HepG2 (cell line): ENCODE measurements at regions not wholly inside any gene's neighbourhood (a gene's known extent, or its start where the extent isn't known, plus 50 kb on each side); places are given as distances from the start of the nearest gene placed in this dataset.

Experiments used
- ATAC-seq: fragments of 200-7000 bp; cut with Tn5 transposase; 3 replicates; pipeline ENCODE4 v1.9.1; 2020; ENCODE audit warnings: mild to moderate bottlenecking, moderate library complexity
- BruUV-seq: library from RNA; stranded (reverse); fragments of 400-500 nt; replicated peaks from 2 replicates; lab custom pipeline; 2021; lab: Mats Ljungman, UMichigan
- CTCF ChIA-PET: fragments of 300-600 bp; formaldehyde crosslinking; extraction: SDS; loops from one replicate; lab custom pipeline; 2021; ENCODE audit warnings: low total read pairs, inconsistent platforms, low intra/inter-chr PET ratio; lab: Yijun Ruan, JAX
- POLR2A ChIA-PET: fragments of 350-600 bp; sonication (Branson Sonifier 250); formaldehyde crosslinking; loops from one replicate; lab custom pipeline; 2020; ENCODE audit warnings: antibody characterized with exemption, inconsistent platforms; lab: Yijun Ruan, JAX
- DNase-seq: peaks from one replicate; pipeline ENCODE4 v3.0.0-alpha.2; 2015; ENCODE audit warnings: low spot score
- FAIRE-seq: peaks from 3 replicates; lab custom pipeline; 2011; peaks lifted over from hg19 to GRCh38; lab: Jason Lieb, UNC
- H2AFZ ChIP-seq: one replicate; pipeline ENCODE4 v1.6.1; 2011; ENCODE audit warnings: low read length, inconsistent platforms
- H3K27ac ChIP-seq: fragments of 300-600 bp; 3 replicates; pipeline ENCODE4 v1.8.0; 2011; ENCODE audit warnings: mixed run types, mild to moderate bottlenecking, mixed read lengths, low read length, inconsistent platforms; ENCODE audit not compliant: insufficient read depth; ENCODE audit errors: extremely low read length
- H3K27me3 ChIP-seq, 2 experiments: fragments of 200-600 bp in 1 of 2; 2 replicates in 1 of 2; 3 replicates in 1 of 2; pipeline versions ENCODE4 v1.6.0 to v1.8.0; 2011; ENCODE audit warnings: low read length in 2 of 2, mild to moderate bottlenecking in 2 of 2, moderate library complexity in 2 of 2, inconsistent platforms in 1 of 2; ENCODE audit not compliant: insufficient read depth in 2 of 2, control insufficient read depth in 1 of 2
- H3K36me3 ChIP-seq, 2 experiments: fragments of 200-600 bp in 1 of 2; replicated peaks in 1 of 2; 2 replicates in 1 of 2; 3 replicates in 1 of 2; pipeline versions ENCODE4 v1.5.1 to v1.8.0; 2011; ENCODE audit warnings: low read length in 2 of 2, inconsistent platforms in 1 of 2; ENCODE audit not compliant: insufficient read depth in 2 of 2, control insufficient read depth in 1 of 2
- H3K4me1 ChIP-seq: 2 replicates; pipeline ENCODE4 v1.5.1; 2012; ENCODE audit warnings: low read length, inconsistent platforms; ENCODE audit not compliant: insufficient read depth
- H3K4me2 ChIP-seq: 2 replicates; pipeline ENCODE4 v1.6.0; 2011; ENCODE audit warnings: low read depth, low read length, inconsistent platforms
- H3K4me3 ChIP-seq, 3 experiments: fragments of 200-600 bp in 1 of 3; sonication (generic), shearing (Covaris generic) in 1 of 3; replicated peaks in 1 of 3; 2 replicates each; pipeline ENCODE4 v1.5.1; 2011 to 2016; ENCODE audit warnings: low read length in 3 of 3, inconsistent platforms in 2 of 3, low read depth in 2 of 3, mild to moderate bottlenecking in 2 of 3, control low read depth in 1 of 3, mixed read lengths in 1 of 3; ENCODE audit not compliant: insufficient read depth in 1 of 3
- H3K79me2 ChIP-seq: one replicate; pipeline ENCODE4 v1.6.1; 2011; ENCODE audit warnings: low read length, inconsistent platforms; ENCODE audit not compliant: insufficient read depth
- H3K9ac ChIP-seq: 2 replicates; pipeline ENCODE4 v1.6.0; 2011; ENCODE audit warnings: mild to moderate bottlenecking, low read depth, low read length, inconsistent platforms; ENCODE audit not compliant: insufficient read depth
- H3K9me3 ChIP-seq: 2 replicates; pipeline ENCODE4 v1.5.1; 2012; ENCODE audit warnings: mild to moderate bottlenecking, low read length
- H4K20me1 ChIP-seq: 2 replicates; pipeline ENCODE4 v1.6.0; 2011; ENCODE audit warnings: inconsistent platforms, mild to moderate bottlenecking, low read length, moderate library complexity; ENCODE audit not compliant: insufficient read depth
- ADNP ChIP-seq: sonication (generic); formaldehyde crosslinking; IDR thresholded peaks from 2 replicates; pipeline ENCODE4 v1.4.0; 2020; ENCODE audit warnings: missing genetic modification reagents
- ATM ChIP-seq: fragments of 450-650 bp; IDR thresholded peaks from 2 replicates; pipeline ENCODE4 v1.7.1; 2017; ENCODE audit warnings: mild to moderate bottlenecking, borderline replicate concordance
- CBX1 ChIP-seq: IDR thresholded peaks from one replicate; pipeline ENCODE4 v1.6.1; 2016; ENCODE audit warnings: antibody characterized with exemption, low read depth
- CHD4 ChIP-seq: fragments of 200-600 bp; sonication (generic); IDR thresholded peaks from 2 replicates; pipeline ENCODE4 v1.7.0; 2017; ENCODE audit warnings: mild to moderate bottlenecking, low read length, borderline replicate concordance
- DMAP1 ChIP-seq: IDR thresholded peaks from 2 replicates; pipeline ENCODE4 v1.6.1; 2016
- EHMT2 ChIP-seq: fragments of 200-600 bp; sonication (generic); IDR thresholded peaks from 2 replicates; pipeline ENCODE4 v1.7.0; 2017; ENCODE audit warnings: antibody characterized with exemption, low read depth, low read length, borderline replicate concordance
- ELK4 ChIP-seq: sonication (generic); formaldehyde crosslinking; IDR thresholded peaks from 2 replicates; pipeline ENCODE4 v1.9.0; 2021; ENCODE audit warnings: missing genetic modification reagents, borderline replicate concordance
- FOXK2 ChIP-seq: fragments of 450-650 bp; IDR thresholded peaks from 2 replicates; pipeline ENCODE4 v1.6.1; 2016
- KDM1A ChIP-seq: IDR thresholded peaks from 2 replicates; pipeline ENCODE4 v1.6.1; 2016; ENCODE audit warnings: missing compliant biosample characterization
- NR3C1 ChIP-seq: sonication (generic); formaldehyde crosslinking; IDR thresholded peaks from 2 replicates; pipeline ENCODE4 v1.4.0; 2020; ENCODE audit warnings: missing genetic modification reagents
- TARDBP ChIP-seq: sonication (generic); formaldehyde crosslinking; IDR thresholded peaks from 2 replicates; pipeline ENCODE4 v1.8.0; 2022; ENCODE audit warnings: mild to moderate bottlenecking, missing genetic modification reagents
- TEAD3 ChIP-seq: optimal IDR thresholded peaks from 2 replicates; pipeline ENCODE3; 2016; ENCODE audit warnings: borderline replicate concordance
- TFDP2 ChIP-seq: sonication (generic); formaldehyde crosslinking; IDR thresholded peaks from 2 replicates; pipeline ENCODE4 v1.4.0; 2020; ENCODE audit warnings: missing genetic modification reagents
- TSC22D2 ChIP-seq: sonication (generic); formaldehyde crosslinking; IDR thresholded peaks from 2 replicates; pipeline ENCODE4 v1.5.1; 2020; ENCODE audit warnings: missing genetic modification reagents, mild to moderate bottlenecking, borderline replicate concordance
- ZNF101 ChIP-seq: sonication (generic); formaldehyde crosslinking; IDR thresholded peaks from 2 replicates; pipeline ENCODE4 v1.4.0; 2020; ENCODE audit warnings: mild to moderate bottlenecking, low read depth, missing genetic modification reagents, borderline replicate concordance
- ZNF326 ChIP-seq: sonication (generic); formaldehyde crosslinking; IDR thresholded peaks from 2 replicates; pipeline ENCODE4 v1.4.0; 2020; ENCODE audit warnings: missing genetic modification reagents, borderline replicate concordance
- ZNF549 ChIP-seq: sonication (generic); formaldehyde crosslinking; IDR thresholded peaks from 2 replicates; pipeline ENCODE4 v1.5.0; 2020; ENCODE audit warnings: missing genetic modification reagents
- ZNF615 ChIP-seq: sonication (generic); formaldehyde crosslinking; IDR thresholded peaks from 2 replicates; pipeline ENCODE4 v1.5.0; 2020; ENCODE audit warnings: mild to moderate bottlenecking, missing genetic modification reagents, borderline replicate concordance
- ZNF724P ChIP-seq: sonication (generic); formaldehyde crosslinking; IDR thresholded peaks from 2 replicates; pipeline ENCODE4 v1.8.0; 2022; ENCODE audit warnings: missing genetic modification reagents, borderline replicate concordance
- ZNF766 ChIP-seq: sonication (generic); formaldehyde crosslinking; IDR thresholded peaks from 2 replicates; pipeline ENCODE4 v1.5.0; 2020; ENCODE audit warnings: missing genetic modification reagents, borderline replicate concordance
- WGBS: methylation state at CpG from one replicate; pipeline ENCODE4 v1.1.6; 2017; ENCODE audit warnings: low lambda C conversion rate; 5-methylcytosine and 5-hydroxymethylcytosine counted together
- in situ Hi-C: cut with HindIII; loops from 2 replicates; pipeline ENCODE4 v1.10.0; 2017; ENCODE audit warnings: low pct_unique_long_range_greater_than_20kb; ENCODE audit not compliant: extremely low pct_ligation_motif_present
- intact Hi-C: fragments of 100-400 bp; cut with micrococcal nuclease; formaldehyde crosslinking; loops from one replicate; pipeline ENCODE4 v1.10.0; 2022; ENCODE audit not compliant: unreplicated experiment

GRCh38 chr7:16089191-16089590, 332.1 kb downstream of the CRPPA start:
- ChIA-PET CTCF (no interaction called here), POLR2A (no interaction called here)
- Histone ChIP-seq H3K9ac (no peak overlapping the region), H2AFZ (no peak overlapping the region), H3K9me3 (no peaks in the 10 kb centered on the region), H3K4me2 (no peak overlapping the region), H3K36me3 (no peaks in the 10 kb centered on the region), H3K4me1 (no peaks in the 10 kb centered on the region), H3K4me3 (no peak overlapping the region), H3K79me2 (no peaks in the 10 kb centered on the region), H3K27ac (no peak overlapping the region), H4K20me1 (no peaks in the 10 kb centered on the region), H3K27me3 (no peaks in the 10 kb centered on the region)
- 72% methylated on average over 19 of the region's 19 CpGs for WGBS
- FAIRE-seq (no peak), DNase-seq (no peak), ATAC-seq (no peak)
- no TSS peak for BruUV-seq
- TF ChIP-seq ZNF326 (CRISPR knock-in tag) (no peak), CHD4 (no peak), ZNF101 (CRISPR knock-in tag) (no peak), FOXK2 (no peak), TARDBP (CRISPR knock-in tag) (no peak), EHMT2 (no peak), ZNF549 (CRISPR knock-in tag) (no peak), ZNF766 (CRISPR knock-in tag) (no peak), ADNP (CRISPR knock-in tag) (no peak)
- in situ Hi-C loops (no loop called here), intact Hi-C loops (no loop called here)

GRCh38 chr7:16086743-16087142, 334.6 kb downstream of the CRPPA start:
- Histone ChIP-seq H3K79me2 (no peaks in the 10 kb centered on the region), H2AFZ (no peak overlapping the region), H3K4me2 (no peak overlapping the region), H4K20me1 (no peaks in the 10 kb centered on the region), H3K27ac (no peak overlapping the region), H3K4me3 (no peak overlapping the region), H3K27me3 (no peaks in the 10 kb centered on the region), H3K9ac (no peak overlapping the region), H3K4me1 (no peaks in the 10 kb centered on the region), H3K9me3 (no peaks in the 10 kb centered on the region), H3K36me3 (no peaks in the 10 kb centered on the region)
- in situ Hi-C loops, result no loop called here
- 0% methylated on average over 1 of the region's 1 CpG for WGBS
- intact Hi-C loops, result no loop called here
- ChIA-PET POLR2A (no interaction called here), CTCF (no interaction called here)
- ATAC-seq (no peak), FAIRE-seq (no peak), DNase-seq (no peak)
- no TSS peak for BruUV-seq
- TF ChIP-seq ATM (no peak), ZNF615 (CRISPR knock-in tag) (no peak), TSC22D2 (no peak), ZNF724P (CRISPR knock-in tag) (no peak), TFDP2 (CRISPR knock-in tag) (no peak), NR3C1 (no peak), TEAD3 (CRISPR knock-in tag) (no peak), ELK4 (no peak), CBX1 (no peak), KDM1A (CRISPR knock-in tag) (no peak), DMAP1 (no peak)
